ENCODE measurements at regions not wholly inside any gene's neighbourhood (a gene's known extent, or its start where the extent isn't known, plus 50 kb on each side); places are given as distances from the start of the nearest gene placed in this dataset.

- intact Hi-C loops (cut with micrococcal nuclease): no loop called here
Observed at GRCh38 chr9:107895501-107896001, 406.0 kb upstream of the KLF4 start.

- intact Hi-C loops (cut with micrococcal nuclease): no loop called here
Observed at GRCh38 chr9:107894572-107895261, 405.1 kb upstream of the KLF4 start.

DNA sequence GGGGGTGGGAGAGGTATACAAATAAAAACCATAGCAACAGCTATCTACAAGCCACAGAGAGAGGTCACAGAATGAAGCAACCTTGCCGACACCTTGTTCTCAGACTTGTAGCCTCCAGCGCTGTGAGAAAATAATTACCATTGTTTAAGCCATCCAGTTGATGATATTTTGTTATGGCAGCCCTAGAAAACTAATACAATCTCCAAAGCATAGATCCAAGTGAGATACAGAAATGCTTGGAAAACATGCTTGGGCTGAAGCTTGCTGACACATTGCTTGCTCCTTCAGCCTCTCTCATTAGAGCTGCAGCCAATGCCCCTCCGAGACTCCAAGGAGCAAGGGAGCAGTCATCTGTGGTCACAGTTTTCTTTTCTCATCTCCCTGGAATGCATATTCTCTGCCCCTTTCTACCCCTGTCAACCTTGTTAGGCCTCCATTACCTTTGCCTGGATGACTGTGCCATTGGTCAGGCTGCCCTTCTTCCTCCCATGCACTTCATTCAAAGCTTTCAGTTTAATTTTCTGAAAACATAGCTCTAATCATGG lies 401.4 kb upstream of the KLF4 start:
- intact Hi-C loops (cut with micrococcal nuclease): no loop called here

- intact Hi-C loops (cut with micrococcal nuclease): no loop called here
Observed at GRCh38 chr9:107888773-107889227, 399.2 kb upstream of the KLF4 start.

- intact Hi-C loops (cut with micrococcal nuclease): no loop called here
Observed at GRCh38 chr9:107886826-107887225, 397.3 kb upstream of the KLF4 start.

DNA sequence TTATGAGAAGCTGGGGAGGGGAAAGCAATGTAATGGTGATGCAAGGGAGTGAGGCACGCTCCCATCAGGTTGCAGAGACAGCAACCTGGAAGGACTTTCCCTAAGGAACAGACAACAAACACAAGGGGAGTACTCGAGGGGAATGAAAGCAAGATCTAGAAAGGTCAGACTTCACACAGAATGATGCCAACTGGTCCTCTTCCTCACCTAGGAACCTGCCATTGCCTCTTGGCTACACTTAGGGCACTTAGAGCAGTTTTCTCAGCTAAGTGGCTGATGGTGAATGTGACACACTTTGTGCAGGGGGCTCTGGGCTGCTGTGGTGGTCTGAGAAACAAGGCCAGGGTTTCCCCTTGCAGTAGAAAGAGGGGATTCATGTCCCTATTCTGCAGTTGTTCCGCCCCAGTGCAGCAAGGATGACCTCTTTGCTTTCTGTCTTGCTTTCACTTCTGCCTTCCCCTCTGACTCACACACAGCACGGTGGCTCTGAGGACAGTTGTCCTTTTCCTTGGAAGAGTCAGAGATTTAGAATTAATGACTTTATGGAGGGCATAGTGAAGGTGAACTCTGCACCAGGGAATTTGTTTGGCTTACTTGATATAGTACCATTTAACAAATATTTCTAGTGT lies 394.0 kb upstream of the KLF4 start:
- intact Hi-C loops (cut with micrococcal nuclease): no loop called here

DNA sequence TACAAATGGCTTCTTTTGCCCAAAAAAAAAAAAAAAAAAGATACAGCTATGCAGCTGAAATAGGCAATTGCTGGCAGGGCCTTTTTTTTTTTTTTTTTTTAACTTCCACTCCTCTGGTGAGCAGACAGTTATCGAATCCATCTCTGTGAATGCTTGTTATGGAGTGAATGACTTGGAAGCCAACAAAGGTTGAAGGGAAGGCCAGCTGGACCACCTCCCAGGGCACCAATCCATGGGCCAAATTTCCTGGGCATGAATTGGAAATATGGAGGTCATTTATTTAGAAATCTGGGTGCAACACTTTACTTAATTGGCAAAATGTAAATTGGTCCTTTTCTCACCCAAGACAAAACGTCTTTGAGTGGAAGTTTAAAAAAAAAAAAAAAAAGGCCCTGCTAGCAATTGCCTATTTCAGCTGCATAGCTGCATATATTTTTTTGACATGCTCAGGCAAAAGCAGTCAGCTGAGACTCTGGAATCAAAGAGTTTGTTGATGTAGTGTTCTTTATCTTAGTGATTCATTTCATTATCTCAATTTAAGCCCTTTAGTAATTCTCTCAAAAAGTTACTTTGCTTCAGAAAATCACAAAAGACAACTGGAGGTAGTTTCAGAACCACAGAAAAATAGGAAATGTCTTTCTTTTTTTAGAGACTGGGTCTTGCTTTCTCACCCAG lies 392.2 kb upstream of the KLF4 start:
- intact Hi-C loops (cut with micrococcal nuclease): no loop called here

DNA sequence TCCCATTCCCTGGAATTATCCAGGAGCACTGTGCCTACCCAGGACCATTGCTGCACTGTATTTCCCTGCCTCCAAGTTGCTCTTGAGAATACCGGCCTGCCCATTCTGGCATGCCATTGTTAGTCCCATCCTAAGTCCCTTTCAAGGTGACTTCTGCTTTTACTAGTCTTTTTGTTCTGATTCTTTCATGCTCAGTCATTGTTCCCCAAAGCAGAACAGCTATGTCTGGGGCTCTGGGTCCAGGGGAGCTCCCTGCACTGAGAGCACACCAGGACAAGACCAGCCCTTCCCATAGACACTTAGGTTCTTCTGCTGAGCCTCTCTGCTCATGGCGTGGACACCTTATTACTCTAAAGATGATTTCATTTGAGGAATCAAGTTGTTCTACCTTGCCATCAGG lies 388.9 kb upstream of the KLF4 start:
- intact Hi-C loops (cut with micrococcal nuclease): no loop called here

DNA sequence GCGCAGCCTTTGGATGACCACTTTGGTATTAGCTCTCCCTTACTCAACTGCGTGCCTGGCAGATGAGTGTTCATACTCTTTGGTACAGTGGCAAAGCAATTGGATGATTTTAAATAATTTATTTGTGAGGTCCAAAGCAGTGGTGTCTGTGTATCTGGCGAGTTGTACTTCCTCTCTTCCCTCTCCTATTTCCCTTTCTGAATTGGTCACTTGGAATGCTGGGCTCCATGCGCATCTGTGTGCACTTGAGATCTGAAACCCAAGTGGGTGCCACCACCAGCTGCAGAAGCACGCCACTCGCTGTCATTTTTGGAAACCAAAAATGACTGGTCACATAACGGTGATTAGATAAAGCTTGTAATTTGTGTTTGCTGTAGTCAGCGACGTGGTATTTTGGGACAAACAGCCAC lies 386.0 kb upstream of the KLF4 start:
- intact Hi-C loops (cut with micrococcal nuclease): no loop called here

DNA sequence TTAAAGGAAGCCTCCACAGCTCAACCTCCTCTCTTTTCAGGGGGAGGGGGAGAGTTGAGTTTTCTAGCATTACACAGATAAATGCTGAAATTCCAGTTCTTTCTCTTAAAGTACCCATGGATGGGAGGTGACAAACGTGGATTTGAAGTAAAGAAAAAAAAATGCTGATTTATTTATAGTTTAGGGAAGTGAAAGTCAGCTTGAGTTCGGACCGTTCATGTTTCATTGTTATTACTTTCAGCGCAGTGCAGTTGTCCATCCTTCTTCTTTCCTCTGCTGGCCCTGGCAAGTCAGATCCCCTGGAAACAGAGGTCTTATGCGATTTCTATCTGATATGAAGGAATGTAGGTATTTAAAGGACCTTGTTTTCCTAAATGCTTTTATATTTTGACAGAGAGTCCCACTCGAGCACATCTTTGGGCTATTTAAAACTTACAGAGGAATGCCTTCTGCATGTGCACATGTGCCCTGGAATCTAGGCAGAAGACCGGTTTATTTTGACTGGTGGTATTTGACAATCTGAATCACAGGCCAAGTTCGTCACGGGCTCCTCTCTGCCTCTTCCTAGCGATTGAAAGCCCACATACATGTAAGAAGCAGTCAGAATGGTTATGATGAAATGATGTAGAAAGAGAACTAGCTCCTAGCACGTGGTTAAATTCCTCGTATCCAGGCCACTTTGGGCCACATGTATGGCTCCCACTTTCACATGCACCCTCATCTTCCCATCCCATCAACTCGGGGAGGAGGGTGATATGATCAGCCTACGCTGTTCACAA lies 385.2 kb upstream of the KLF4 start:
- intact Hi-C loops (cut with micrococcal nuclease): no loop called here

DNA sequence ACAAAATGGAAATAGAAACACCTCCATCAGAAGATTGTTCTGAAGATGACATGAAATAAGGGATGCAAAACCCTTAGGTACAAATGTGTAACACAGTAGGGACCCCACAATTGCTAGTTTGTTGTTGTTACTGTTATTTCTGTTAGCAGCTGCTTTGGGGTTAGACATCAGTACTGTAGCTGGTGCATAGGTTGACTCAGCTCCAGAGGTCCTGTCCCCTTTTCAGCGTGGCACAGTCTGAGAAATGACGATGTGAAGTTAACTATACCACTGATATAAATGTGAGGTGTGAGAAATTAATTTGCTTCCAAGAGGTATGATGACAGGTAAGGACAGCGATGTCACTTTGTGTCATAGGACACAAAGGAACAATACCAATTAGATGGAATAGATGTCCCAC lies 384.6 kb upstream of the KLF4 start:
- intact Hi-C loops (cut with micrococcal nuclease): no loop called here

DNA sequence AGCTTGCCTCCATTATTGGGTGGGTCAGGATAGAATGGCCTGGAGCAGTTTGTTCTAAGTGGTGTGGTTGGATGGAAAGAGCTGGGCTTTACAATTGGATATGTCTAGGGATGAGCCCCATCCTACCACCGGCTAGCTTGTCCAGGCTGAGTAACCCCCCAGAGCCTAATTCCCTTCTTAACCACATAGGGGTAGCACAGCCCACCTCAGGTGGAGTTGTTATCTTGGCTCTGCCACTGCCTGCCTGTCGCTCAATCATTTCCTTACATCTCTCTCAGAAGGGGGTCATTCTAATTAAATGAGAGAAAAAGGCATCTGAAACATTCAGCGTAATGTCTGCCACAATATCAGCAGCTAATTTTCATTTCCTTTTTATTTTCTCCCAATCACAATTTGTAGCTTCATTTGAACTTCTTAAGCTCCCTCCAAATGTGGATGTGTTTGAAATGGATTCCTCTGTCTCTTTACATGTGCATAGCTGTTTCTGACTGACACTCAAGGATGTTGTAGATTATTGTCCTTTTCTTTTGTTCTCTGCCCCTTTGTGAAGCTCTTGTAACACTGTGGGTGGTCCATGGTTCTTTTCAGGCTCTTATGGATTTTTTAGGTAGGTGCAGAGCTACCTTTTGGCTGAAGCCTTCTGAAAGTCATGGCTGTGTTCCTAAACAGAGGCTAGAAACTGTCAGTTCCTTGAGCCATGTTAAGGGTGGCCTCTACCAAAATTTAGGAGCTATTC lies 383.1 kb upstream of the KLF4 start:
- intact Hi-C loops (cut with micrococcal nuclease): no loop called here

DNA sequence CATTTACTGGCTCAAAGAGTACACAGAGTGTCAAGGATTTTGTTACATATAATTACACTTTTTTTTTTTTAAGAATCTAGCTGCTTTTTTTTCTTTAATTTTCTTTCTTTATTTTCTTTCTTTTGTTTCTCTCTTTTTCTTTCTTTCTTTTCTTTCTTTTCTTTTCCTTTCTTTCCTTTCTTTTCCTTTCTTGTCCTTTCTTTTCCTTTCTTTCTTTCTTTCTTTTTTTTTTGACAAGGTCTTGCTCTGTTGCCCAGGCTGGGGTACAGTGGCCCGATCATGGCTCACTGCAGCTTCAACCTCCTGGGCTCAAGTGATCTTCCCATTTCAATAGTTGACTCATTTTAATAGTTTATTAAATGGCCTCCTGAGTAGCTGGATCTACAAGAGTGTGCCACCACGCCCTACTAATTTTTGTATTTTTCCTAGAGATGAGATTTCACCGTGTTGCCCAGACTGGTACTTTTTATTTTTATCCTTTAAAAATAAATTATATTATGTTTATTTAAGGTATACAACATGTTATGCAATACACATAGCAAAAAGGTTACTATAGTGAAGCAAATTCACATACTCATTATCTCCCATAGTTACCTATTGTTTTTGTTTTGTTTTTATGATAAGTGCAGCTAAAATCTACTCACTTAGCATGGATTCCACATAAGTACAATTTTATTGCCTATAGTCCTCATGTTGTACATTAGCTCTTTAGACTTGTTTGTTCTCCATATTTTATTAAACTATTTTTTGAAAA lies 381.5 kb upstream of the KLF4 start:
- intact Hi-C loops (cut with micrococcal nuclease): no loop called here

DNA sequence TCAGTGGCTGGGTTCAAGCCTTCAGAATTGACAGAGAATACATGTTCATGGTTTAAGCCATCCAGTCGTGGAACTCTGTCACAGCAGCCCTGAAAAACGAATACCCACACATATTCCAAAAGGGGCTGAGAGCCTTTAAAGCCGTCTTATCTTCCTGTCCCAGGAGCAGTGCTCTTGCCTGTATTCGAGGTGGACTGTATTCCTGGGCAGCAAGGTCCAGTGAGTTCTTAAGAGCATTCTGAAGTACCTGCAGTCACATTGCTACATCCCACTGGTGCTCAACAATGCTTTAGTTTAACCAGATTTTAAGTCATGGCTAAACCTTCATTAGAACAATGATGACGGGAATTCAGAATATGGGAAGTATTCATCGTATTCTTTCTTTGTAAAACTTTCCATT lies 380.7 kb upstream of the KLF4 start:
- intact Hi-C loops (cut with micrococcal nuclease): no loop called here

- intact Hi-C loops (cut with micrococcal nuclease): no loop called here
Observed at GRCh38 chr9:107869111-107869510, 379.5 kb upstream of the KLF4 start.

DNA sequence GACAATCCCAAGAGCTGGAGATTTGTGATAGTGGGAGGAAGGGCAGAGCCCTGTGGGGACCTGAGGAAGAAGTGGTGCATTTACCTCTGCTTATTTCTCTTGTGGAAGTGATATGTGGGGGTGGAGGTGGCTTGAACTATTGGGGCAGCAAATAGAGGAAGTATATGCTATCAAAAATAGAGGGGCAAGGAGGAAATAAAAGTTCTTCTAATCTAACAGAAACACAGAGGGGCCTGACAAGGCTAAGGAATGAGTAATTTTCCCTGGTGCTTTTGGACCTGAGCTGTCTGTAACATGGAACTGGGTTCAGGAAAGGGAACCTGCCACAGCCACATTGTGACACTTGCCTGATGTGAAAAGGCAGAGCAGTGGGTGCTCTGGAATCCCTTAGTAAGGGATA lies 378.6 kb upstream of the KLF4 start:
- intact Hi-C loops (cut with micrococcal nuclease): no loop called here

- intact Hi-C loops (cut with micrococcal nuclease): no loop called here
Observed at GRCh38 chr9:107867738-107868137, 378.2 kb upstream of the KLF4 start.

DNA sequence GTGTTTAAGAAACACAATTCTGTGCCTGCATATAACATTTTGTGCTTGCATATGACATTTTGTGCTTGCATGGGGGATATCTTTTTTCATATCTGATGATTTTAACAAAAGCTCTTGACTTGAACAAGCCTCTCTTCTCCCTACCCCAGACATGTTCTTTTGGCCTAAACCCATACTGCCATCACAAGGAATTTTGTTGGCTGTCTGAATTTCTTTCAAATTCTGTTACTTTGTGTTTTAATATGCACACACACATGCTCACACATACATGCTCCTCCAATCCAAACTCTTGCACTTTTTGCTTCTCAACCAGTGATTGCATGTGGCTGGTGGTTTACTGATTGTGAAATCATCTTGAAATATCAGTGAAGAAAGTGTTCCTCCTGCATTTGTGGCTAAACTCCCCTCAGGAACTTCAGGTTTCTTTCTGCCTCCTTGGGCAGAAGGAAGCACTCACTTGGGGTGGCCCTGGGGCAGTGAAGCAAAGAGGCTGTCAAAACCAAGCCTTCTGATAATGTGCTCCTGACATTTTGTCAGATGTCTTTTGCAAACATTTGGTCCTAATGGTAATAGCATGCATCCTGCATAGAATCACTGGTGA lies 377.2 kb upstream of the KLF4 start:
- intact Hi-C loops (cut with micrococcal nuclease): no loop called here

DNA sequence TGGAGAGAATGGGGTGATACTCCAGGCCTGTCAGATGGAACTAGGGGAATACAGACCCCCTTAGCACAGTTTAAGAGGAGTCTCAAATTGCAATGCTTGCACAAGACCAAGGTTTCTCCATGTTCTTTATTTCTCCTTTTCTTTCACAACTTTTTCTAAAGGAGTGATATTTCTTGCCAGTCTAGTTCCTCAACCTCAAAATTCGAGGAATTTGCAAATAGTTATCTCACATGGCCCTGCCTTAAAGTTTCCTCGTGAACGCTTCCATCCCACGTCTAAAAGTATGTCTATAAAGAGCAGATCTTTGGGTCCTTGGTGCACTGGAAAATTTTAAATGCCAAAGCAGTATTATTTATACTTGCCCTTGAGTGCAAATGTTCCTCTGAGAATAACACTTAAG lies 373.8 kb upstream of the KLF4 start:
- intact Hi-C loops (cut with micrococcal nuclease): no loop called here

DNA sequence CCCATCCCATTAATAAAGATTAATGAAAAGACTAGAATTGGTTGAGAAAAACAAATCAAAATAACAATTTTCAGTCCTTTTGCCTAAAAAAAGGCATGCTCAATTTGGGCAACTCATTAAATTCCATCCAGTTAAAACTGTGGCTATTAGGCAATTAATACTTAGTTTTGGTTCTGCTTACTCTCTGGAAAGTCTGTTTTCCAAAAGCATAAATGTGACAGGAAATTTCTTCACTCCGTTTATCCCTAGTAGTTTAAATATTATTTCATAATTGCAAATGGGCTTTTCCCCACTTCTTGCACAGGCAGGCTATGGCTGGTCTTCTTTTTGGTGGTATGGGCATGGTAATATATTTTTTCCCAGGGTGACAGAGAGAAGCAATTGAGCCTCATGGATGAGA lies 373.3 kb upstream of the KLF4 start:
- intact Hi-C loops (cut with micrococcal nuclease): no loop called here

Data from T-helper 2 cell treated with Interferon-gamma antibody and Interleukin-4, amounts not matched to agents 100 ng/mL and 5 ng/mL, for 36 hours (primary cell).